SK-N-SH treated with all-trans-retinoic acid at 6 μM for 48 hours (cell line): ENCODE measurements at regions not wholly inside any gene's neighbourhood (a gene's known extent, or its start where the extent isn't known, plus 50 kb on each side); places are given as distances from the start of the nearest gene placed in this dataset.

Experiments used
- ATAC-seq: fragments of 200-7000 bp; cut with Tn5 transposase; 3 replicates; pipeline ENCODE4 v1.9.1; 2020; ENCODE audit warnings: mild to moderate bottlenecking, moderate library complexity
- CSDC2 ChIP-seq: fragments of 250-450 bp; sonication (Bioruptor Pico); IDR thresholded peaks from 2 replicates; pipeline ENCODE4 v1.5.0; 2020; ENCODE audit warnings: mild to moderate bottlenecking, moderate library complexity
- CSRNP3 ChIP-seq: fragments of 250-450 bp; sonication (Bioruptor Pico); IDR thresholded peaks from 2 replicates; pipeline ENCODE4 v1.5.1; 2021; ENCODE audit warnings: mild to moderate bottlenecking, moderate library complexity
- ESRRG ChIP-seq: fragments of 250-450 bp; sonication (Bioruptor Pico); IDR thresholded peaks from 2 replicates; pipeline ENCODE4 v1.6.1; 2021; ENCODE audit warnings: mild to moderate bottlenecking
- OSR1 ChIP-seq: fragments of 250-450 bp; sonication (Bioruptor Pico); IDR thresholded peaks from 2 replicates; pipeline ENCODE4 v1.8.0; 2022; ENCODE audit warnings: moderate library complexity, mild to moderate bottlenecking, inconsistent platforms
- PATZ1 ChIP-seq: fragments of 250-450 bp; sonication (Bioruptor Pico); IDR thresholded peaks from 2 replicates; pipeline ENCODE4 v1.8.0; 2020; ENCODE audit warnings: mild to moderate bottlenecking, moderate library complexity, borderline replicate concordance
- PPARA ChIP-seq: fragments of 250-450 bp; sonication (Bioruptor Pico); IDR thresholded peaks from 2 replicates; pipeline ENCODE4 v1.5.0; 2020; ENCODE audit warnings: mild to moderate bottlenecking, borderline replicate concordance
- RARB ChIP-seq: fragments of 250-450 bp; sonication (Bioruptor Pico); IDR thresholded peaks from 2 replicates; pipeline ENCODE4 v1.8.0; 2021; ENCODE audit warnings: mild to moderate bottlenecking, moderate library complexity
- SNAI2 ChIP-seq: fragments of 250-450 bp; sonication (Bioruptor Pico); IDR thresholded peaks from 2 replicates; pipeline ENCODE4 v1.5.0; 2020; ENCODE audit warnings: mild to moderate bottlenecking, moderate library complexity
- TCF4 ChIP-seq: fragments of 250-450 bp; sonication (Bioruptor Pico); IDR thresholded peaks from 2 replicates; pipeline ENCODE4 v1.8.0; 2021; ENCODE audit warnings: mild to moderate bottlenecking, moderate library complexity, borderline replicate concordance
- TOX ChIP-seq: fragments of 250-450 bp; sonication (Bioruptor Pico); IDR thresholded peaks from 2 replicates; pipeline ENCODE4 v1.8.0; 2021; ENCODE audit warnings: mild to moderate bottlenecking, moderate library complexity, borderline replicate concordance
- ZFP3 ChIP-seq: fragments of 250-450 bp; sonication (Bioruptor Pico); IDR thresholded peaks from 2 replicates; pipeline ENCODE4 v1.5.0; 2020; ENCODE audit warnings: mild to moderate bottlenecking, moderate library complexity
- ZNF70 ChIP-seq: fragments of 450-650 bp; formaldehyde crosslinking; IDR thresholded peaks from 2 replicates; pipeline ENCODE4 v1.5.0; 2020; ENCODE audit warnings: mild to moderate bottlenecking, moderate library complexity
- ZNF8 ChIP-seq: fragments of 450-650 bp; formaldehyde crosslinking; IDR thresholded peaks from 2 replicates; pipeline ENCODE4 v1.5.0; 2020; ENCODE audit warnings: mild to moderate bottlenecking, moderate library complexity
- TF ChIP-seq, protein P1 (sequence below): fragments of 250-450 bp; sonication (Bioruptor Pico); IDR thresholded peaks from 2 replicates; pipeline ENCODE4 v1.5.1; 2020; ENCODE audit warnings: low read depth, mild to moderate bottlenecking, moderate library complexity
- TF ChIP-seq, protein P2 (sequence below): fragments of 250-450 bp; sonication (Bioruptor Pico); IDR thresholded peaks from 2 replicates; pipeline ENCODE4 v1.5.0; 2020; ENCODE audit warnings: mild to moderate bottlenecking, moderate library complexity

DNA sequence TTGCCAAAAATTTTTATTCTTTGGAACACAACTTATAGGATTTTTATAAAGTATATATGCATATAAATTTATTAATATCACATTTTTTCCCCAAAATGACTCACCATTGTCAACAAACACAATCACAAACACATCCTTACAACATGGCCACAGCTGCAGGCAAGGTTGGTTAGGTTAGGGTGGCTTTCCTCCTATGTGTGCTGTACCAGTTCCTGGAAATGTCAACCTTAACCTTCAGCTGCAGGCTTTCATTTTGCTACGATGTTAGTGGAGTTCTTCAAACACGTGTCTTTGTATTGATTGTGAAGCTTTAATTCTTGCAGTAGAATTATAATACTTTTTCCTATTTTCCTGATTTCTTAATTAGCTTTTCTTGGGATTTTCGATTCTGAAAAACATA, 185.8 kb downstream of the PTEN start:
- TF ChIP-seq ZNF8 (CRISPR knock-in tag) (no peak), ESRRG (CRISPR knock-in tag) (no peak), CSRNP3 (CRISPR knock-in tag) (no peak), CSDC2 (CRISPR knock-in tag) (no peak), PATZ1 (CRISPR knock-in tag) (no peak), SNAI2 (CRISPR knock-in tag) (no peak), ZNF70 (CRISPR knock-in tag) (no peak), ZFP3 (CRISPR knock-in tag) (no peak), OSR1 (no peak), TOX (no peak), PPARA (no peak), TCF4 (CRISPR knock-in tag) (no peak)
- TF ChIP-seq, protein P1, sequence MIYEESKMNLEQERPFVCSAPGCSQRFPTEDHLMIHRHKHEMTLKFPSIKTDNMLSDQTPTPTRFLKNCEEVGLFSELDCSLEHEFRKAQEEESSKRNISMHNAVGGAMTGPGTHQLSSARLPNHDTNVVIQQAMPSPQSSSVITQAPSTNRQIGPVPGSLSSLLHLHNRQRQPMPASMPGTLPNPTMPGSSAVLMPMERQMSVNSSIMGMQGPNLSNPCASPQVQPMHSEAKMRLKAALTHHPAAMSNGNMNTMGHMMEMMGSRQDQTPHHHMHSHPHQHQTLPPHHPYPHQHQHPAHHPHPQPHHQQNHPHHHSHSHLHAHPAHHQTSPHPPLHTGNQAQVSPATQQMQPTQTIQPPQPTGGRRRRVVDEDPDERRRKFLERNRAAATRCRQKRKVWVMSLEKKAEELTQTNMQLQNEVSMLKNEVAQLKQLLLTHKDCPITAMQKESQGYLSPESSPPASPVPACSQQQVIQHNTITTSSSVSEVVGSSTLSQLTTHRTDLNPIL (CRISPR knock-in tag), result no peak
- ATAC-seq, result no peak

- ATAC-seq, result no peak
- TF ChIP-seq ZFP3 (CRISPR knock-in tag) (no peak), PATZ1 (CRISPR knock-in tag) (no peak), CSDC2 (CRISPR knock-in tag) (no peak), RARB (CRISPR knock-in tag) (no peak)
Observed at GRCh38 chr10:88057720-88058119, 194.3 kb downstream of the PTEN start.

GRCh38 chr10:88058750-88059149, 195.3 kb downstream of the PTEN start:
- no peak for TF ChIP-seq ESRRG (CRISPR knock-in tag)
- TF ChIP-seq, protein P1 (CRISPR knock-in tag), result no peak
- no peak for TF ChIP-seq RARB (CRISPR knock-in tag)
- TF ChIP-seq CSRNP3 (CRISPR knock-in tag), result no peak
- TF ChIP-seq TOX, result no peak
- TF ChIP-seq PPARA, result no peak
- TF ChIP-seq SNAI2 (CRISPR knock-in tag), result no peak
- TF ChIP-seq, protein P2, sequence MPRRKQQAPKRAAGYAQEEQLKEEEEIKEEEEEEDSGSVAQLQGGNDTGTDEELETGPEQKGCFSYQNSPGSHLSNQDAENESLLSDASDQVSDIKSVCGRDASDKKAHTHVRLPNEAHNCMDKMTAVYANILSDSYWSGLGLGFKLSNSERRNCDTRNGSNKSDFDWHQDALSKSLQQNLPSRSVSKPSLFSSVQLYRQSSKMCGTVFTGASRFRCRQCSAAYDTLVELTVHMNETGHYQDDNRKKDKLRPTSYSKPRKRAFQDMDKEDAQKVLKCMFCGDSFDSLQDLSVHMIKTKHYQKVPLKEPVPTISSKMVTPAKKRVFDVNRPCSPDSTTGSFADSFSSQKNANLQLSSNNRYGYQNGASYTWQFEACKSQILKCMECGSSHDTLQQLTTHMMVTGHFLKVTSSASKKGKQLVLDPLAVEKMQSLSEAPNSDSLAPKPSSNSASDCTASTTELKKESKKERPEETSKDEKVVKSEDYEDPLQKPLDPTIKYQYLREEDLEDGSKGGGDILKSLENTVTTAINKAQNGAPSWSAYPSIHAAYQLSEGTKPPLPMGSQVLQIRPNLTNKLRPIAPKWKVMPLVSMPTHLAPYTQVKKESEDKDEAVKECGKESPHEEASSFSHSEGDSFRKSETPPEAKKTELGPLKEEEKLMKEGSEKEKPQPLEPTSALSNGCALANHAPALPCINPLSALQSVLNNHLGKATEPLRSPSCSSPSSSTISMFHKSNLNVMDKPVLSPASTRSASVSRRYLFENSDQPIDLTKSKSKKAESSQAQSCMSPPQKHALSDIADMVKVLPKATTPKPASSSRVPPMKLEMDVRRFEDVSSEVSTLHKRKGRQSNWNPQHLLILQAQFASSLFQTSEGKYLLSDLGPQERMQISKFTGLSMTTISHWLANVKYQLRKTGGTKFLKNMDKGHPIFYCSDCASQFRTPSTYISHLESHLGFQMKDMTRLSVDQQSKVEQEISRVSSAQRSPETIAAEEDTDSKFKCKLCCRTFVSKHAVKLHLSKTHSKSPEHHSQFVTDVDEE (CRISPR knock-in tag), result no peak
- ATAC-seq, result no peak
